Hepatocyte (in vitro differentiated cells): ENCODE measurements at regions not wholly inside any gene's neighbourhood (a gene's known extent, or its start where the extent isn't known, plus 50 kb on each side); places are given as distances from the start of the nearest gene placed in this dataset.

Source experiments
- CTCF ChIP-seq: fragments of 200-600 bp; sonication (generic); IDR thresholded peaks from 2 replicates; pipeline ENCODE4 v1.5.1; 2016; ENCODE audit warnings: antibody characterized with exemption, mild to moderate bottlenecking; ENCODE audit not compliant: poor library complexity
- EZH2 ChIP-seq: fragments of 200-600 bp; sonication (generic); IDR thresholded peaks from 2 replicates; pipeline ENCODE4 v1.6.1; 2016; ENCODE audit warnings: antibody characterized with exemption, mild to moderate bottlenecking, borderline replicate concordance
- EZH2phosphoT487 ChIP-seq: fragments of 200-600 bp; sonication (generic); IDR thresholded peaks from one replicate; pipeline ENCODE4 v1.6.1; 2018; ENCODE audit warnings: antibody characterized with exemption, mild to moderate bottlenecking, low read depth, moderate library complexity; ENCODE audit not compliant: unreplicated experiment, severe bottlenecking

- TF ChIP-seq CTCF, result no peak
- TF ChIP-seq EZH2phosphoT487, result no peak
- TF ChIP-seq EZH2, result no peak
Observed at GRCh38 chr1:29623501-29623900, 387.2 kb downstream of the PTPRU start.
